ENCODE measurements at regions not wholly inside any gene's neighbourhood (a gene's known extent, or its start where the extent isn't known, plus 50 kb on each side); places are given as distances from the start of the nearest gene placed in this dataset.

DNA sequence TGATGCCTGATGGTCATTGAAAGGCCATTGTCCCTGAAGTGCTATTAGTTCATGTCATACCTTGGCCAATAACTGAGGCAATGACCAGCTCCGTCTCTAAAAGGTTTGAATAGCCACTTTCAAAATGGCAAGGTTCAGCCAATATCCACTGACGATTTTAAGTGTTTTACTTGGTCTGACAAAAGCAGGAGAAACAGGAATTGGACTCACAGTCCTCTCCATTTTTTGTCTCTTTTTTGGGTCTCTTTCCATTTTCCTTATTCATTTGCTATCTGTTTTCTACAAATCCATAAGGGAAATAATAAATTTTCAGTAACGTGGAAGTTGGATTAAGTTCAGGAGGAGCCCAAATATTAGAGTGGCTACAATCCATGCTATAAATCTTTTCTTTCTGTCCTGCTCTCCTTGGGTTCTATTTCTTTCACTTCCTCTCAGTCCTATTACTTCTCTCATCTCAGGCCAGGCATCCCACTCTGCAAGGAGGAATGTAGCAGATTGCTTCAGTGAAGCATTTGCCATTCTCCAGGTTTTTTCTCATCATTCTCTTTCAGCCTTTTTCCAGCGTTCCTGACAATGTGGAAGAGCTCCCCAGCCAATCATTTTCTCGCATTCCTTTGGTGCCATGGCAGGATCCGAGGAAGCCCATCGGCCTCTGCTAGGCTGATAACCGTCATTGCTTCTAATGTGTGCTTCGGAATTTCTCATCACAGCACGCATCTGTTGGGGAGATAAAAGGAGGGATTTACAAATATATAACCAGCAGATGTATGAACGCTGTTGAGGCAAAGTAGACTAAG lies 414.5 kb downstream of the ADGRL2 start:
- TF ChIP-seq, protein P1, sequence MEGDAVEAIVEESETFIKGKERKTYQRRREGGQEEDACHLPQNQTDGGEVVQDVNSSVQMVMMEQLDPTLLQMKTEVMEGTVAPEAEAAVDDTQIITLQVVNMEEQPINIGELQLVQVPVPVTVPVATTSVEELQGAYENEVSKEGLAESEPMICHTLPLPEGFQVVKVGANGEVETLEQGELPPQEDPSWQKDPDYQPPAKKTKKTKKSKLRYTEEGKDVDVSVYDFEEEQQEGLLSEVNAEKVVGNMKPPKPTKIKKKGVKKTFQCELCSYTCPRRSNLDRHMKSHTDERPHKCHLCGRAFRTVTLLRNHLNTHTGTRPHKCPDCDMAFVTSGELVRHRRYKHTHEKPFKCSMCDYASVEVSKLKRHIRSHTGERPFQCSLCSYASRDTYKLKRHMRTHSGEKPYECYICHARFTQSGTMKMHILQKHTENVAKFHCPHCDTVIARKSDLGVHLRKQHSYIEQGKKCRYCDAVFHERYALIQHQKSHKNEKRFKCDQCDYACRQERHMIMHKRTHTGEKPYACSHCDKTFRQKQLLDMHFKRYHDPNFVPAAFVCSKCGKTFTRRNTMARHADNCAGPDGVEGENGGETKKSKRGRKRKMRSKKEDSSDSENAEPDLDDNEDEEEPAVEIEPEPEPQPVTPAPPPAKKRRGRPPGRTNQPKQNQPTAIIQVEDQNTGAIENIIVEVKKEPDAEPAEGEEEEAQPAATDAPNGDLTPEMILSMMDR (conservative IDR thresholded peaks at IDR 0.05; ENCODE audit: low read depth, low read length) = no peak
- H3K4me3 ChIP-seq (ENCODE audit: low read length) = no peak overlapping the region
- no peak for DNase-seq (ENCODE audit: low read depth)

DNA sequence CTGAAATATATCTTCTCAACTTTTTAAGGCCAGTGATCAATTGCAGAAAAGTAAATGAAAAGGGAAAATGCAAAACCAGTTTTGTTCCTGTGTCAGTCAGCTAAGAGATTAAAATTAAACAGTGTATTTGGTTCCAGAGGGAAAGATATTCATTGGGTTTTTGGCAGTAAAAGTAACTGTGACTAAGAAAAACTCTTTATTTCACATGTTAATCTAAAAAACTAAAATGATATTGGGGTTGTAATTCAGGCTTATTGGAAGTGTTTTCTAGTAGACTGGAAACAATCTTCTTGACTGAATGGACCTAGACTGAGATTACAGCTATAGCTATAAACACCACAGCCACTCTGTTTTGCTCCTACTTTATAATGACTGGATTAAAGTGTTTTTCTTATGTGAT lies 413.9 kb downstream of the ADGRL2 start:
- no peak overlapping the region for H3K4me3 ChIP-seq (ENCODE audit: low read length)
- no peak for DNase-seq (ENCODE audit: low read depth)
- TF ChIP-seq, protein P1 (conservative IDR thresholded peaks at IDR 0.05; ENCODE audit: low read depth, low read length) = no peak

DNA sequence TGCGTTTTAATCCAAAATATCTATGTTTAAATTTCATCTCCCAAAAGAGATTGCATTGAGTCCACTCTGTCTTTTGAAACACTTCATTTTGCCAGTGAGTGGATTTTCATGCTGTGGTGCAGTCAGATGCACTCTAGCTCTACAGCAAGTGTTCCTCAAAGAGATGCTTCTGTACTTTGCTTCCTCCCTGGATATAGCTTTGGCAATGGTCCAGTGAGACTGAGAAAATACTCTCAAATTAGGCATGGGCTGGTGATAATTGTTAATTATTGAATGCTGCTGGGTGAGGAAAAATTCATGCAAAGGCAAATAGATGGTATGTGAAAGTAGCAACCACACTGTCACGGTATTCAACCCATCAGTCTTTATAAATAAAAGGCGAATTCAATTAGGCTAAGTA lies 396.9 kb downstream of the ADGRL2 start:
- TF ChIP-seq, protein P1 (conservative IDR thresholded peaks at IDR 0.05; ENCODE audit: low read depth, low read length) = no peak
- no peak for DNase-seq (ENCODE audit: low read depth)
- H3K4me3 ChIP-seq (ENCODE audit: low read length) = no peak overlapping the region

DNA sequence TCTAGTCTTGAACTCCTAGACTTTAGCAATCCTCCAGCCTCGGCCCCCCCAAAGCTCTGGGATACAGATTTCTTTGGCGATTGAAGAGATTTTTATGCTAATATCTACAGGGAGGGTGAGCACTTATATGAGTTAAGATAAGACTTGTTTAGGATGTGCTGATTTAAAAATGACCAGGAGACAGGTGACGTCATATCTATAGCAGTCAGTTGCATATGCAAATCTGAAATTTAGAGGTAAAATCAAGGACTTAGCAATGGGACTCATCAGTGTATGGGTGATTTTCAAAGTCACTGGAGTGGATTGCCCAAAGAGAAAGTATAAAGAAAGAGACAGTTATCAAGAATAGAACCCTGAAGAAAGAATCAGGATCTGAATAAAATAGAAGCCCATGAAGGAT lies 394.5 kb downstream of the ADGRL2 start:
- H3K4me3 ChIP-seq (ENCODE audit: low read length) = no peak overlapping the region
- no peak for DNase-seq (ENCODE audit: low read depth)
- TF ChIP-seq, protein P1 (conservative IDR thresholded peaks at IDR 0.05; ENCODE audit: low read depth, low read length) = no peak

DNA sequence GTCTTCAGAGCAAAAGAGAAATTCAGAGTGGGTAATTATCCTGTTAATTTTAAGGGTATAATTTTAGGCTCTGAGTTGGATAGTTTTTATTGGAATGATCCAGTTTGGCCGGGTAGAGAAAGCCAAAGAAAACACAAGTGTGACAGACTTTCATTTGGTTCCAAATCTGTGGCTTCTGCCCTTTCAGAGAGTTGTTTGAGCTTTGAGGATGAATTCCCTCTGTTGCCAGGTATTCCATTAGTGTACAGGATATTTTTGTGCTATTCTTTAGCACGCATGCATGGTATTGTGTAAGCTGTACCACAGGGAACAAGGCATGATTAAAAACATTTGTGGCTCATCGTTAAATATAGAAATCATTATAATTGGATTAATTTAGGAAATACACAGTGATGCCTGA lies 384.4 kb downstream of the ADGRL2 start:
- no peak overlapping the region for H3K4me3 ChIP-seq (ENCODE audit: low read length)
- TF ChIP-seq, protein P1 (conservative IDR thresholded peaks at IDR 0.05; ENCODE audit: low read depth, low read length) = no peak
- no peak for DNase-seq (ENCODE audit: low read depth)

DNA sequence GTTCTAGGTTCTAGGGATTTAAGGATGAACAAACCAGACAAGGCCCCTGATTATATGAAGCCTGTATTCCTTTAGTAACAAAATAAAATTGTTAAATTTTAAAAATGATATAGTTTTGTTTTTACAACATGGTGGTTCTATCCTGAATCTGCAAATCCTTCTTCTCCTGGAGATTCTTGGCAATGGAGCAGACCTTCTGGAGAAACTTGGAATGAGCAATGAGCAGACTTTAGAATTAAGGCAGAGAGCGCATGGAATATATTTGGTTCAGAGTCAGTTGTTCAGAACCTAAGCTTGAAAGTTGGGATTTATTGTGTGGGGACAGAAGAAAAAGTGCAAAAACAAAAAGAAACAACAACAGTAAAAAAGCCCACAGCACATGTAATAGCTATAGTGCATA lies 381.1 kb downstream of the ADGRL2 start:
- no peak for DNase-seq (ENCODE audit: low read depth)
- TF ChIP-seq, protein P1 (conservative IDR thresholded peaks at IDR 0.05; ENCODE audit: low read depth, low read length) = no peak
- H3K4me3 ChIP-seq (ENCODE audit: low read length) = no peak overlapping the region

DNA sequence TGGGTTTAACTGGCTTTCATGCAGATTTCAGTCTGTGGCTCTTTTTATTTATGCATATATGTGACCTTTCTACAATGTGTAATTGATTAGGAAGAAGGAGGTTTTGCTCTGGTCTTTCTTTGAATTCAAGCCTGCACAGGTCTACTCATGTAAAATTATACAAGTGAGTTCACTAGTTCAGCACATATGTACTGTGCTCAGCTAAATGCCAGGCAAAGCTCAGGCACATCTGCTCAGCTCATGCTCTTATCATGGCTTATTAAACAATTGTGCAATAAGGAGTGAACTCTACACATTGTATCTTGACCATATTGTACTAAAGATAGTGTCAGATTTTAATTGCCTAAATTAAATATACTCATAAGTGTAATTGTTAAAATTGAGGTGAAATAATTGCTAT lies 378.4 kb downstream of the ADGRL2 start:
- no peak overlapping the region for H3K4me3 ChIP-seq (ENCODE audit: low read length)
- TF ChIP-seq, protein P1 (conservative IDR thresholded peaks at IDR 0.05; ENCODE audit: low read depth, low read length) = no peak
- no peak for DNase-seq (ENCODE audit: low read depth)

All from retinal pigment epithelial cell (primary cell).